Aorta (tissue), 5 donors: ENCODE measurements at regions not wholly inside any gene's neighbourhood (a gene's known extent, or its start where the extent isn't known, plus 50 kb on each side); places are given as distances from the start of the nearest gene placed in this dataset.

ENCODE experiments used
- ATAC-seq: fragments of 200-7000 bp; cut with Tn5 transposase; one replicate; pipeline ENCODE4 v1.9.1; 2022; ENCODE audit warnings: moderate library complexity; ENCODE audit not compliant: low FRiP score
- DNase-seq, 2 donors: peaks; one replicate each; pipeline ENCODE4 v3.0.0-alpha.2; 2020
- H3K27ac ChIP-seq, 2 donors: one replicate each; pipeline ENCODE4 v1.5.1; 2013; ENCODE audit warnings: low read length in 2 of 2, mild to moderate bottlenecking in 2 of 2, moderate library complexity in 2 of 2, control low read depth in 1 of 2, inconsistent platforms in 1 of 2, low read depth in 1 of 2
- H3K27me3 ChIP-seq, 2 donors: one replicate each; pipeline ENCODE4 v1.6.1; 2013; ENCODE audit warnings: control low read depth in 1 of 2, low read length in 1 of 2, mild to moderate bottlenecking in 1 of 2, moderate library complexity in 1 of 2; ENCODE audit not compliant: insufficient read depth in 2 of 2, control insufficient read depth in 1 of 2
- H3K36me3 ChIP-seq, 2 donors: one replicate each; pipeline ENCODE4 v1.6.1; 2013; ENCODE audit warnings: control low read depth in 1 of 2, low read length in 1 of 2, mild to moderate bottlenecking in 1 of 2; ENCODE audit not compliant: insufficient read depth in 2 of 2, control insufficient read depth in 1 of 2
- H3K4me1 ChIP-seq, 2 donors: one replicate each; pipeline ENCODE4 v1.6.1; 2013; ENCODE audit warnings: low read length in 2 of 2, control low read depth in 1 of 2, mild to moderate bottlenecking in 1 of 2, moderate library complexity in 1 of 2; ENCODE audit not compliant: insufficient read depth in 2 of 2, control insufficient read depth in 1 of 2
- H3K4me3 ChIP-seq, 2 donors: one replicate each; pipeline ENCODE4 v1.5.1; 2013; ENCODE audit warnings: low read length in 2 of 2, control low read depth in 1 of 2, mild to moderate bottlenecking in 1 of 2
- H3K9me3 ChIP-seq: one replicate; pipeline ENCODE4 v1.6.1; 2013; ENCODE audit warnings: mild to moderate bottlenecking, low read length; ENCODE audit not compliant: control insufficient read depth
- whole genome bisulfite sequencing, 2 donors: extraction: QIAGEN DNeasy Blood & Tissue Kit; methylation state at CpG; one replicate each; pipeline ENCODE4 v1.1.7; 2013; 5-methylcytosine and 5-hydroxymethylcytosine counted together
- intact Hi-C, 2 donors: fragments of 100-400 bp; cut with DNase I; formaldehyde crosslinking; loops; one replicate each; pipeline versions ENCODE4 v1.14.2 to v1.15.0; 2022
- donor health status: healthy with polysubstance abuse.
- donor health status: Bipolar disorder and iron deficiency.
- donor health status: DM: no; HTN: no; CAD: no.
- donor health status: DM: no; HTN: no; CAD: no.
- donor health status: DM: yes; HTN: yes; CAD: no.

- H3K27me3 ChIP-seq, result no peaks in the 10 kb centered on the region
- DNase-seq (no peak), ATAC-seq (no peak)
- no peak overlapping the region for H3K27ac ChIP-seq
- H3K4me1 ChIP-seq, result no peaks in the 10 kb centered on the region
- WGBS, 2 donors, result 68 to 76% methylated on average over 9 of the region's 9 CpGs
- H3K4me3 ChIP-seq, result no peak overlapping the region
- intact Hi-C loops, result no loop called here
- H3K36me3 ChIP-seq, result no peaks in the 10 kb centered on the region
- H3K9me3 ChIP-seq, result peaks cover 4% of the 10 kb centered on the region
These were observed 170.1 kb upstream of the ZNF536 start for GRCh38 chr19:30202060-30202600.

GRCh38 chr19:30204721-30205120 lies 167.5 kb upstream of the ZNF536 start:
- Histone ChIP-seq H3K27ac (no peak overlapping the region), H3K27me3 (peaks cover 0 to 2% of the 10 kb centered on the region in 2 donors), H3K4me1 (no peaks in the 10 kb centered on the region), H3K36me3 (no peaks in the 10 kb centered on the region), H3K4me3 (no peak overlapping the region), H3K9me3 (peaks cover 8% of the 10 kb centered on the region)
- no peak for ATAC-seq
- DNase-seq, result no peak
- WGBS, 2 donors, result 91 to 96% methylated on average over 3 of the region's 3 CpGs
- intact Hi-C loops, result no loop called here

GRCh38 chr19:30206187-30206586 lies 166.0 kb upstream of the ZNF536 start:
- peaks cover 8% of the 10 kb centered on the region for H3K9me3 ChIP-seq
- no peak overlapping the region for H3K4me3 ChIP-seq
- DNase-seq (no peak), ATAC-seq (no peak)
- no peaks in the 10 kb centered on the region for H3K4me1 ChIP-seq
- intact Hi-C loops, result no loop called here
- 92 to 94% methylated on average over 6 of the region's 6 CpGs for WGBS, 2 donors
- H3K36me3 ChIP-seq, result no peaks in the 10 kb centered on the region
- H3K27ac ChIP-seq, result no peak overlapping the region
- H3K27me3 ChIP-seq, result peaks cover 0 to 2% of the 10 kb centered on the region in 2 donors

GRCh38 chr19:30207357-30207756 lies 164.8 kb upstream of the ZNF536 start:
- Histone ChIP-seq H3K36me3 (no peaks in the 10 kb centered on the region), H3K9me3 (peaks cover 8% of the 10 kb centered on the region), H3K4me1 (no peaks in the 10 kb centered on the region), H3K4me3 (no peak overlapping the region), H3K27me3 (peaks cover 0 to 2% of the 10 kb centered on the region in 2 donors), H3K27ac (no peak overlapping the region)
- ATAC-seq, result no peak
- WGBS, 2 donors, result 71 to 73% methylated on average over 6 of the region's 6 CpGs
- intact Hi-C loops, result no loop called here
- no peak for DNase-seq

- 76 to 83% methylated on average over 18 of the region's 18 CpGs for WGBS, 2 donors
- no peak overlapping the region for H3K4me3 ChIP-seq
- H3K4me1 ChIP-seq, result no peaks in the 10 kb centered on the region
- no peak for ATAC-seq
- DNase-seq, result no peak
- no peak overlapping the region for H3K27ac ChIP-seq
- H3K36me3 ChIP-seq, result no peaks in the 10 kb centered on the region
- intact Hi-C loops, result no loop called here
- peaks cover 0 to 2% of the 10 kb centered on the region in 2 donors for H3K27me3 ChIP-seq
- peaks cover 8% of the 10 kb centered on the region for H3K9me3 ChIP-seq
These were observed 163.6 kb upstream of the ZNF536 start for GRCh38 chr19:30208436-30209060.

GRCh38 chr19:30209617-30210600 lies 162.3 kb upstream of the ZNF536 start:
- no peak for DNase-seq
- intact Hi-C loops, result no loop called here
- 67 to 72% methylated on average over 19 of the region's 19 CpGs for WGBS, 2 donors

GRCh38 chr19:30212574-30212973 lies 159.6 kb upstream of the ZNF536 start:
- no peaks in the 10 kb centered on the region for H3K4me1 ChIP-seq
- DNase-seq (no peak), ATAC-seq (no peak)
- peaks cover 1% of the 10 kb centered on the region for H3K9me3 ChIP-seq
- WGBS, 2 donors, result 72 to 77% methylated on average over 12 of the region's 12 CpGs
- intact Hi-C loops, result no loop called here
- no peaks in the 10 kb centered on the region for H3K36me3 ChIP-seq
- H3K27me3 ChIP-seq, result no peaks in the 10 kb centered on the region
- no peak overlapping the region for H3K27ac ChIP-seq
- H3K4me3 ChIP-seq, result no peak overlapping the region

More at GRCh38 chr19:30209617-30210600, 162.3 kb upstream of the ZNF536 start:
- H3K36me3 ChIP-seq, result no peaks in the 10 kb centered on the region
- H3K27me3 ChIP-seq, result peaks cover 0 to 2% of the 10 kb centered on the region in 2 donors
- H3K9me3 ChIP-seq, result peaks cover 8% of the 10 kb centered on the region
- ATAC-seq, result no peak
- no peak overlapping the region for H3K4me3 ChIP-seq
- H3K27ac ChIP-seq, result no peak overlapping the region
- H3K4me1 ChIP-seq, result no peaks in the 10 kb centered on the region

- intact Hi-C loops, result no loop called here
- WGBS, 2 donors, result 45 to 49% methylated on average over 4 of the region's 4 CpGs
- DNase-seq, result no peak
- H3K27me3 ChIP-seq, result no peaks in the 10 kb centered on the region
- ATAC-seq, result no peak
- no peaks in the 10 kb centered on the region for H3K9me3 ChIP-seq
- H3K27ac ChIP-seq, result no peak overlapping the region
- H3K4me3 ChIP-seq, result no peak overlapping the region
- no peaks in the 10 kb centered on the region for H3K4me1 ChIP-seq
- H3K36me3 ChIP-seq, result no peaks in the 10 kb centered on the region
These were observed 157.5 kb upstream of the ZNF536 start for GRCh38 chr19:30214651-30215051.
